ENCODE measurements at regions not wholly inside any gene's neighbourhood (a gene's known extent, or its start where the extent isn't known, plus 50 kb on each side); places are given as distances from the start of the nearest gene placed in this dataset.

- Histone ChIP-seq H3K9me3 (ENCODE audit: control insufficient read depth, low read depth, low read length) (no peaks in the 10 kb centered on the region), H3K4me1 (ENCODE audit: control insufficient read depth, extremely low read depth, insufficient read depth, low read length) (no peaks in the 10 kb centered on the region), H3K79me2 (ENCODE audit: control insufficient read depth, insufficient read depth, low read length) (no peaks in the 10 kb centered on the region), H2AFZ (ENCODE audit: control insufficient read depth, low read length) (no peak overlapping the region), H3K9me1 (ENCODE audit: control insufficient read depth, extremely low read depth, insufficient read depth, low read length) (no peaks in the 10 kb centered on the region), H3K27ac (ENCODE audit: control insufficient read depth, insufficient read depth, low read length) (no peak overlapping the region), H3K27me3 (ENCODE audit: control insufficient read depth, extremely low read depth, insufficient read depth, low read length) (no peaks in the 10 kb centered on the region), H3K4me3 (ENCODE audit: control insufficient read depth in 2 of 3, extremely low read depth in 1 of 3, insufficient read depth in 2 of 3, low read depth in 1 of 3, low read length in 3 of 3) (no peak overlapping the region), H4K20me1 (ENCODE audit: control insufficient read depth, extremely low read depth, insufficient read depth, low read length) (no peaks in the 10 kb centered on the region), H3K4me2 (ENCODE audit: control insufficient read depth, extremely low read depth, insufficient read depth, low read depth, low read length) (no peak overlapping the region), H3K36me3 (ENCODE audit: control insufficient read depth in 2 of 2, extremely low read depth in 1 of 2, insufficient read depth in 2 of 2, low read length in 2 of 2) (no peaks in the 10 kb centered on the region), H3K9ac (ENCODE audit: control insufficient read depth, extremely low read depth, insufficient read depth, low read length) (no peak overlapping the region)
- dilution Hi-C loops (cut with MboI; ENCODE audit: extremely low pct_ligation_motif_present, low sequenced_read_pairs): no loop called here
- TF ChIP-seq CTCF (optimal IDR thresholded peaks at IDR 0.05 in 1 of 3, IDR thresholded peaks at IDR 0.05 in 1 of 3, conservative IDR thresholded peaks at IDR 0.05 in 1 of 3; ENCODE audit: extremely low read depth in 1 of 3, insufficient read depth in 2 of 3, low read length in 3 of 3) (no peak), EZH2 (IDR thresholded peaks at IDR 0.05; ENCODE audit: low read length) (no peak)
- DNase-seq (ENCODE audit: low read depth, low spot score): no peak
- no peak for FAIRE-seq
Observed at GRCh38 chr11:92401520-92401919, 176.9 kb downstream of the FAT3 start.

- FAIRE-seq (no peak), DNase-seq (ENCODE audit: low read depth, low spot score) (no peak)
- no peak overlapping the region for H3K9ac ChIP-seq (ENCODE audit: control insufficient read depth, extremely low read depth, insufficient read depth, low read length)
- no peaks in the 10 kb centered on the region for H3K4me1 ChIP-seq (ENCODE audit: control insufficient read depth, extremely low read depth, insufficient read depth, low read length)
- H3K4me3 ChIP-seq (ENCODE audit: control insufficient read depth in 2 of 3, extremely low read depth in 1 of 3, insufficient read depth in 2 of 3, low read depth in 1 of 3, low read length in 3 of 3): no peak overlapping the region
- no peaks in the 10 kb centered on the region for H3K9me3 ChIP-seq (ENCODE audit: control insufficient read depth, low read depth, low read length)
- TF ChIP-seq CTCF (optimal IDR thresholded peaks at IDR 0.05 in 1 of 3, IDR thresholded peaks at IDR 0.05 in 1 of 3, conservative IDR thresholded peaks at IDR 0.05 in 1 of 3; ENCODE audit: extremely low read depth in 1 of 3, insufficient read depth in 2 of 3, low read length in 3 of 3) (no peak), EZH2 (IDR thresholded peaks at IDR 0.05; ENCODE audit: low read length) (no peak)
- H2AFZ ChIP-seq (ENCODE audit: control insufficient read depth, low read length): no peak overlapping the region
- no peak overlapping the region for H3K27ac ChIP-seq (ENCODE audit: control insufficient read depth, insufficient read depth, low read length)
- no peaks in the 10 kb centered on the region for H4K20me1 ChIP-seq (ENCODE audit: control insufficient read depth, extremely low read depth, insufficient read depth, low read length)
- no peak overlapping the region for H3K4me2 ChIP-seq (ENCODE audit: control insufficient read depth, extremely low read depth, insufficient read depth, low read depth, low read length)
- H3K36me3 ChIP-seq (ENCODE audit: control insufficient read depth in 2 of 2, extremely low read depth in 1 of 2, insufficient read depth in 2 of 2, low read length in 2 of 2): no peaks in the 10 kb centered on the region
- no peaks in the 10 kb centered on the region for H3K27me3 ChIP-seq (ENCODE audit: control insufficient read depth, extremely low read depth, insufficient read depth, low read length)
- no peaks in the 10 kb centered on the region for H3K9me1 ChIP-seq (ENCODE audit: control insufficient read depth, extremely low read depth, insufficient read depth, low read length)
- dilution Hi-C loops (cut with MboI; ENCODE audit: extremely low pct_ligation_motif_present, low sequenced_read_pairs): no loop called here
- no peaks in the 10 kb centered on the region for H3K79me2 ChIP-seq (ENCODE audit: control insufficient read depth, insufficient read depth, low read length)
Observed at GRCh38 chr11:92406472-92406871, 181.9 kb downstream of the FAT3 start.

Measured in keratinocyte (primary cell).